ENCODE measurements at regions not wholly inside any gene's neighbourhood (a gene's known extent, or its start where the extent isn't known, plus 50 kb on each side); places are given as distances from the start of the nearest gene placed in this dataset.

GRCh38 chr18:1907470-1908206 lies 663.7 kb downstream of the METTL4 start:
- ATAC-seq (no peak), DNase-seq (no peak)
- intact Hi-C loops (cut with DNase I) = no loop called here
- no peak overlapping the region for H3K4me3 ChIP-seq
- no peaks in the 10 kb centered on the region for H3K4me1 ChIP-seq
- H3K27ac ChIP-seq = no peak overlapping the region
- no peaks in the 10 kb centered on the region for H3K36me3 ChIP-seq
- TF ChIP-seq CTCF (IDR thresholded peaks at IDR 0.05) (no peak), POLR2A (IDR thresholded peaks at IDR 0.05) (no peak)
- H3K27me3 ChIP-seq = no peaks in the 10 kb centered on the region
- WGBS (ENCODE audit: insufficient coverage, low coverage, low lambda C conversion rate, missing lambda C conversion rate) = 45% methylated on average over 3 of the region's 3 CpGs
- H3K9me3 ChIP-seq = no peaks in the 10 kb centered on the region

- H3K9me3 ChIP-seq = peaks cover 0 to 12% (median 0%) of the 10 kb centered on the region in 4 donors
- H3K36me3 ChIP-seq = no peaks in the 10 kb centered on the region
- no peak overlapping the region for H3K27ac ChIP-seq
- no peaks in the 10 kb centered on the region for H3K27me3 ChIP-seq
- H3K4me3 ChIP-seq = no peak overlapping the region
- no peaks in the 10 kb centered on the region for H3K4me1 ChIP-seq
- no peak for TF ChIP-seq CTCF (IDR thresholded peaks at IDR 0.05)
- no peak for TF ChIP-seq POLR2A (IDR thresholded peaks at IDR 0.05)
- no peak for DNase-seq
- ATAC-seq = no peak
- intact Hi-C loops (cut with DNase I) = no loop called here
These were observed 656.8 kb downstream of the METTL4 start for GRCh38 chr18:1914489-1914888.

GRCh38 chr18:1916869-1917523 lies 654.3 kb downstream of the METTL4 start:
- H3K9me3 ChIP-seq = peaks cover 0 to 12% (median 0%) of the 10 kb centered on the region in 4 donors
- DNase-seq (no peak), ATAC-seq (no peak)
- no peaks in the 10 kb centered on the region for H3K36me3 ChIP-seq
- H3K27me3 ChIP-seq = no peaks in the 10 kb centered on the region
- WGBS (ENCODE audit: insufficient coverage, low coverage, low lambda C conversion rate, missing lambda C conversion rate) = 100% methylated on average over 2 of the region's 2 CpGs
- TF ChIP-seq CTCF (IDR thresholded peaks at IDR 0.05) = no peak
- TF ChIP-seq POLR2A (IDR thresholded peaks at IDR 0.05) = no peak
- H3K27ac ChIP-seq = no peak overlapping the region
- H3K4me3 ChIP-seq = no peak overlapping the region
- intact Hi-C loops (cut with DNase I) = no loop called here
- H3K4me1 ChIP-seq = no peaks in the 10 kb centered on the region

GRCh38 chr18:1917569-1917968 lies 653.7 kb downstream of the METTL4 start:
- Histone ChIP-seq H3K9me3 (peaks cover 0 to 12% (median 0%) of the 10 kb centered on the region in 4 donors), H3K27ac (no peak overlapping the region), H3K4me3 (no peak overlapping the region), H3K27me3 (no peaks in the 10 kb centered on the region), H3K36me3 (no peaks in the 10 kb centered on the region), H3K4me1 (no peaks in the 10 kb centered on the region)
- WGBS (ENCODE audit: insufficient coverage, low coverage, low lambda C conversion rate, missing lambda C conversion rate) = 74% methylated on average over 4 of the region's 4 CpGs
- DNase-seq (no peak), ATAC-seq (no peak)
- intact Hi-C loops (cut with DNase I) = no loop called here
- TF ChIP-seq CTCF (IDR thresholded peaks at IDR 0.05) (no peak), POLR2A (IDR thresholded peaks at IDR 0.05) (no peak)

Data from right lobe of liver (tissue), 6 donors.